ENCODE measurements at regions not wholly inside any gene's neighbourhood (a gene's known extent, or its start where the extent isn't known, plus 50 kb on each side); places are given as distances from the start of the nearest gene placed in this dataset.
"Not testable (repeated sequence)": the region's sequence is repeated elsewhere in the genome, so short reads cannot be mapped to it uniquely, and the experiment has no call there.

DNA sequence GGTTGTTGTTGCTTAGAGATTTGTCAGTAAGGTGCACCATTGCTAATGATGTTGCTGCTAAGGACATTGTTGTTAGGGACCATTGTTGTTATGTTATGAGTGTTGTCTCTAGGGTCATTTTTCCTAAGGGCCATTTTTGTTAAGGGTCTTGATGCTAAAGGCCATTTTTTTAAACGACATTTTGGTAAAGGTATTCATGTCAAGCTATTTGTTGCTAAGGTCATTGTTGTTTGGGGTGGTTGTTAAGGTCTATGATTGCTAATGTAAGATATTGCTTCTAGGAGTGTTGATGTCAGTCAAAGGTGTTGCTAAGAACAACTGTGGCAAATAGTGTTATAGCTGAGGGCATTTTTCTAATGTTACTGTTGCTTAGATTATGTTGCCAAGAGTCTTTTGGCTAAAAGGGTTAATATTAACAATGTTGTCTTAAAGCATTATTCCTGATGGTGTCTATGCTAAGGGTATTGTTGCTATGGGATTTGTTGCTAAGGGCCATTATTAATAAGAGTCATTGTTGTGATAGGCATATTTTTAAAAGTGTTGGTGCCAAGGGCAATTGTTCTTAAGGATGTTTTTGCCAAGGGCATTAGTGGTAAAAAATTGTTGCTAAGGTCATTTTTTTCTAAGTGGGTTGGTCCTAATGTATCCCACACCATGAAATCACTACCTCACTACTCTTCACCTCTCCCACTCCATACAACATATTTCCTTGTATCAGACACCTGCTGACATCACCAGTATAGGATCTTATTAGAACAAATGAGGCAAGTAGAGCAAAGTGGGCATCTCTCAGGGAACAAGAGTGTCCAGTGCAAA lies 56.2 kb downstream of the SPATA31A6 start:
- not testable (repeated sequence) for DNase-seq (ENCODE audit: low spot score)

GRCh38 chr9:42240261-42240579 lies 56.8 kb downstream of the SPATA31A6 start:
- DNase-seq (ENCODE audit: low spot score) = not testable (repeated sequence)

- DNase-seq (ENCODE audit: low spot score) = not testable (repeated sequence)
Measured at GRCh38 chr9:42243211-42243610, 59.8 kb downstream of the SPATA31A6 start.

- DNase-seq (ENCODE audit: low spot score) = not testable (repeated sequence)
Measured at GRCh38 chr9:42243822-42244221, 60.4 kb downstream of the SPATA31A6 start.

- not testable (repeated sequence) for DNase-seq (ENCODE audit: low spot score)
Measured at GRCh38 chr9:42268729-42269128, 85.3 kb downstream of the SPATA31A6 start.

GRCh38 chr9:42269171-42269570 lies 85.7 kb downstream of the SPATA31A6 start:
- not testable (repeated sequence) for DNase-seq (ENCODE audit: low spot score)

DNA sequence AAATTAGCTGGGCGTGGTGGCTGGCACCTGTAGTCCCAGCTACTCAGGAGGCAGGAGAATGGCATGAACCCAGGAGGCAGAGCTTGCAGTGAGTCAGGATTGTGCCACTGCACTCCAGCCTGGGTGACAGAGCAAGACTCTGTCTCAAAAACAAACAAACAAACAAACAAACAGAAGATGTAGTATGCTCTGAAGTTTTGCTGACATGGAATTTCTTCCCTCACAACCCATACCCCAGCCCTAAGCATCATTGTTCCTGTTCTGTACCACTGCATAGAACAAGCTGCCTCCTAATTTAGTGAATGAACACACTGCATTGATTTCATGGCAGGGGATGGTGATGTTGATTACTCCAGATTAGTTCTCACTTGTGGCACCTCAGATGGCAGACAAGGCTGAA lies 89.7 kb downstream of the SPATA31A6 start:
- not testable (repeated sequence) for DNase-seq (ENCODE audit: low spot score)

DNA sequence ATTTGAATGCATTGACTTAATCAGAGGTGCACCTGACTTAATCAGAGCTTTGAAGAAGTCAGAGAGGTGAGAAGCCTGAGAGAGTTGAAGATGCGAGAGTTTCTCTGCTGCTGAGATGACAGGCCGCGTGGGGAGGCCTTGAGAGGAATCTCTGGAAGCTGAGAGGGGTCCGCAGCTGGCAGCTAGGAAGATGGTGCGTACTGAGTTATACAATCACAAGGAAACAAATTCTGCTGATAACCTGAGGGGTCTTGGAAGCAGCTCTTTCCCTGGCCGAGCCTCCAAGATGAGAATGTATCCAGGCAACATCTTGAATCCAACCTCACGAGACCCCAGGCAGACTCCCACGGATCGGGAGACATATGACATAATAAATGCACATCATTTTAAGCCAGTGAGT lies 91.7 kb downstream of the SPATA31A6 start:
- DNase-seq (ENCODE audit: low spot score) = no peak
- TF ChIP-seq CTCF (IDR thresholded peaks at IDR 0.05; ENCODE audit: extremely low read depth, missing control alignments) = no peak

DNA sequence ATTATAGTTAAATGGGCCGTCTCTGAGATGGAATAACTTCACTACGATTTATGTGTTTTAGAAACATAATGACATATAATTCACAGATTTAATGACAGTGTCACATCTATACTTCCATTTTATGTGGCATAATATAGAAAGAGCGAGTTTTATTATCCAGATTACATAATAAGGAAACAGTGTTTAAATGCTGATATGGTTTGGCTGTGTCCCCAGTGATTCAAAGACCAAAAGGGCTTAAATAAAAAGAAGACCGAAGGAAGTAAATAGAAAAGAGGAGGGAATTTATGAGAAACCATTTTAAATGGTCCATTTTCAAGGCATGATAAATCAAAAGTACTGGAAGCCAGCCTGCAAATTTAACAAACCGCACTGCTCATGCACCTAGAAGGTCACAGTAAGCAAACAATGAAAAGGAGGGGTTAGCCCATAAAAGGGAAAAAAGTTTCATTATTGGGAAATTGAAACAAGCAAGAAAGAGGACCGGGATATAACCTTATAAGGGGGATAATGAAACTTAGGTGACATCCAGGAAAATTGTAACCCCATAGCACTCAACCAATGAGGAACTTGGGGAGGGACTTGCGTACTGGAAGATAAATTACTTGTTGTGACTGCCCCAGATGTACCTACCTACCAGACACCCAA lies 99.2 kb downstream of the SPATA31A6 start:
- DNase-seq (ENCODE audit: low spot score) = not testable (repeated sequence)

GRCh38 chr9:42283179-42283543 lies 99.7 kb downstream of the SPATA31A6 start:
- not testable (repeated sequence) for DNase-seq (ENCODE audit: low spot score)

GRCh38 chr9:42286145-42286845 lies 102.8 kb downstream of the SPATA31A6 start:
- DNase-seq (ENCODE audit: low spot score) = not testable (repeated sequence)

DNA sequence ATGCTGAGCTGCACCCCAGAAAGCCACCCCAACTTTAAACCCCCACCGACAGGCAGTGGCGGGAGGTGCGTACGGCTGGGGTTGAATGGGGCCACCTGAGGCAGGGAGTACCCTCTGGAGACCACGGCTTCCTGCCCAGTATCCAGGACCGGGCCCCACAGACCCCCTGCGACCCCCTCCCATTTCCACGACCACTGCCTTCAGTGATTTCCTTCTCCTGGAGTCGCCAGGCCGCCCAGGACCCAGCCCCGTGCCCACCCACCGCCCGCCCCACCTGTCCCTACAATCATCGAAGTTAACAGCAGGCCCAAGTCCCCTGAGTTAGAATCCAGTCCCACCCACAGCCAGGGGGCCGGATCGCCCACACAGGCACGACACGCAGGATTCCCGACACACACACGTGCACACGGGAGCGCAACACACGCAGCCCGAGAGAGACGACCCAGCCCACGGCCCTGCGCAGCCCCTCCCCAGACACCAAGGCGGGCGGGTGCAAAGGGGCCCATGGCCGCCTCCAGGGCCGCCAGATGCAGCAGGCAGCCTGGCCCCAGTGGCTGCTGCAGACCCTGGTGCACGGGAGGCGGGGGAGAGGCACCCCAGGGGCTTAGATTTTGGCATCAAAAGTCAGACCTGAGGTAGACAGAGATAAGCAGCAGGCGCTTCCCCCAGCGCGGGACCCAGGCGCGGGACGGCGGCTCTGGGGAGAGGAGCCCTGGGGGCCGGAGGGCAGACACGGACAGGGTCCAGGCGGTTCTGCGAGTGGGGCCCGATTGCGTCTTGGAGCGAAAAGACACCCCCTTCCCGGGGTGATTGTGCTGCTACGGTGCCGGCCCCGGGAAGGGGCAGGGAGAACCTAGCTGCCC lies 104.8 kb downstream of the SPATA31A6 start:
- DNase-seq (ENCODE audit: low spot score) = not testable (repeated sequence)

- not testable (repeated sequence) for DNase-seq (ENCODE audit: low spot score)
Measured at GRCh38 chr9:42288865-42289229, 105.4 kb downstream of the SPATA31A6 start.

DNA sequence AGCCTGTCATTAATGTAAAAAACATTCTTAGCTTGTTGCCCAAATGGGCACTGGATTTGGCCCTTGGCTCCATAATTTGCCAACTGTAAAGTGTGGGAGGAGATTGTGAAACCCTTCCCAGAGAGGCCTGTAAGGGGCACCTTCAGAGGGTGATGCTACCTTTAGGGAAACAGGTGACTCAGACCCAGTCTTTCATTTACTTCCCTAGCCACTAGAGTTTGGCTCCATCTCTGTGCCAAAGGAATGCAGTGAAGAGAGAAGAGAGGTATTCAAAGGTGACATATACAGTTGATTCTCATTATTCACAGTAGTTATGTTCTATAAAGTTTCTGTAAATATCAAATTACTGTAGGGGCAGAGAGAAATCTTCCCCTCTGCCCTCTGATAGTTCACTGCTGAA lies 116.7 kb downstream of the SPATA31A6 start:
- not testable (repeated sequence) for DNase-seq (ENCODE audit: low spot score)

DNA sequence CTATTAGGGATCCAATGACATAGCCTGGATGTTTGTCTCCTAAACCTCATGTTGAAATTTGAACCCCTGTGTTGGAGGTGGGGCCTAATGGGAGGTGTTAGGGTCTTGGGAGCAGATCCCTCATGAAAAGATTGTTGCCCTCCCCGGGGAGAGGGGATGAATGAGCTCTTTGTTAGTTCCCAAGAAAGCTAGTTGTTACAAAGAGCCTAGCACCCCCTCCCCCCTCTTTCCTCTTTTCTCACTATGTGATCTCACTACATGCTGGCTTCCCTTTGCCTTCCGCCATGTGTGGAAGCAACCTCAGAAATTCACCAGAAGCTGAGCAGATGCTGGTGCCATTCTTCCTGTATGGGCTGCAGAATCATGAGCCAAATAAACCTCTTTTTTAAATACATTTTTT lies 123.2 kb downstream of the SPATA31A6 start:
- DNase-seq (ENCODE audit: low spot score) = not testable (repeated sequence)

GRCh38 chr9:42307449-42307848 lies 124.0 kb downstream of the SPATA31A6 start:
- not testable (repeated sequence) for DNase-seq (ENCODE audit: low spot score)

DNA sequence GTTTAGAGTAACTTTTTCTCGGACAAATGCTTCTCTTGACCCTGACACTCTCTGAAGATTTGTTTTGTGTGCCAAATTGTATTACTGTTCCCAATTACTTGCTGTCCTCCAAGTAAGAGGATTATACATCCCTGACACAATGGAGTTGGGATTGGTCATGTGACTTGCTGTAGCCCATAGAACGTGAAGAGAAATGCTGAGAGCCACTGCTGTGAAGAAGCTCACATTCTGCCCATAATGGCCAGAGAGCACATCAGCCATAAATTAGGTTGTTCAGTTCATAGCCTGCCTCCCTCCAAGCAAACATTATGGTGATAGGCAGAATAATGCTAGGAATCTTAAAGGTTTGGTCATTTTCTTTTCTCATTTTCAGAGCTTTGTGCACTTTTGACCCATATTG lies 127.5 kb downstream of the SPATA31A6 start:
- DNase-seq (ENCODE audit: low spot score) = not testable (repeated sequence)

GRCh38 chr9:42316026-42316425 lies 132.6 kb downstream of the SPATA31A6 start:
- DNase-seq (ENCODE audit: low spot score) = not testable (repeated sequence)

- DNase-seq (ENCODE audit: low spot score) = not testable (repeated sequence)
Measured at GRCh38 chr9:42317677-42318076, 134.2 kb downstream of the SPATA31A6 start.
